ENCODE measurements at regions not wholly inside any gene's neighbourhood (a gene's known extent, or its start where the extent isn't known, plus 50 kb on each side); places are given as distances from the start of the nearest gene placed in this dataset.

- intact Hi-C loops (cut with micrococcal nuclease): no loop called here
- Mint-ChIP-seq H3K27ac (ENCODE audit: low read depth, unreplicated experiment) (no peak overlapping the region), H3K36me3 (ENCODE audit: insufficient read depth, unreplicated experiment) (peaks cover 6% of the 10 kb centered on the region), H3K27me3 (ENCODE audit: insufficient read depth, unreplicated experiment) (no peaks in the 10 kb centered on the region), H3K4me1 (ENCODE audit: insufficient read depth, unreplicated experiment) (peaks cover 5% of the 10 kb centered on the region), H3K4me3 (ENCODE audit: unreplicated experiment) (no peak overlapping the region), H3K9me3 (ENCODE audit: unreplicated experiment) (peaks cover 17% of the 10 kb centered on the region)
- BruUV-seq (replicated peaks): no TSS peak
- CTCF ChIA-PET: no interaction called here
- POLR2A ChIA-PET: no interaction called here
- no peak for DNase-seq (ENCODE audit: unreplicated experiment)
- no peak for TF ChIP-seq CTCF (IDR thresholded peaks at IDR 0.05; ENCODE audit: unreplicated experiment)
Measured at GRCh38 chr2:111633189-111633588, 250.8 kb downstream of the ANAPC1 start.

- Mint-ChIP-seq H3K27me3 (ENCODE audit: insufficient read depth, unreplicated experiment) (no peaks in the 10 kb centered on the region), H3K4me3 (ENCODE audit: unreplicated experiment) (no peak overlapping the region), H3K27ac (ENCODE audit: low read depth, unreplicated experiment) (no peak overlapping the region), H3K9me3 (ENCODE audit: unreplicated experiment) (peaks cover 17% of the 10 kb centered on the region), H3K36me3 (ENCODE audit: insufficient read depth, unreplicated experiment) (peaks cover 6% of the 10 kb centered on the region), H3K4me1 (ENCODE audit: insufficient read depth, unreplicated experiment) (peaks cover 5% of the 10 kb centered on the region)
- ChIA-PET CTCF (no interaction called here), POLR2A (no interaction called here)
- DNase-seq (ENCODE audit: unreplicated experiment): no peak
- no peak for TF ChIP-seq CTCF (IDR thresholded peaks at IDR 0.05; ENCODE audit: unreplicated experiment)
- intact Hi-C loops (cut with micrococcal nuclease): no loop called here
- BruUV-seq (replicated peaks): no TSS peak
Measured at GRCh38 chr2:111633643-111634042, 250.3 kb downstream of the ANAPC1 start.

GRCh38 chr2:111634050-111634794, 249.8 kb downstream of the ANAPC1 start:
- intact Hi-C loops (cut with micrococcal nuclease): no loop called here
- H3K36me3 Mint-ChIP-seq (ENCODE audit: insufficient read depth, unreplicated experiment): peaks cover 6% of the 10 kb centered on the region
- no peak for DNase-seq (ENCODE audit: unreplicated experiment)
- TF ChIP-seq CTCF (IDR thresholded peaks at IDR 0.05; ENCODE audit: unreplicated experiment): no peak
- H3K4me1 Mint-ChIP-seq (ENCODE audit: insufficient read depth, unreplicated experiment): peaks cover 5% of the 10 kb centered on the region
- H3K27me3 Mint-ChIP-seq (ENCODE audit: insufficient read depth, unreplicated experiment): no peaks in the 10 kb centered on the region
- BruUV-seq (replicated peaks): no TSS peak
- ChIA-PET CTCF (no interaction called here), POLR2A (interaction anchor here (1.2 kb wide), 1 partner anchor 9 kb away, joined by 4 read pairs; no protein-coding TSS in a partner anchor)
- no peak overlapping the region for H3K27ac Mint-ChIP-seq (ENCODE audit: low read depth, unreplicated experiment)
- no peak overlapping the region for H3K4me3 Mint-ChIP-seq (ENCODE audit: unreplicated experiment)
- peaks cover 17% of the 10 kb centered on the region for H3K9me3 Mint-ChIP-seq (ENCODE audit: unreplicated experiment)

GRCh38 chr2:111634995-111635538, 248.9 kb downstream of the ANAPC1 start:
- CTCF ChIA-PET: no interaction called here
- intact Hi-C loops (cut with micrococcal nuclease): no loop called here
- no peak overlapping the region for H3K4me3 Mint-ChIP-seq (ENCODE audit: unreplicated experiment)
- H3K4me1 Mint-ChIP-seq (ENCODE audit: insufficient read depth, unreplicated experiment): peaks cover 5% of the 10 kb centered on the region
- no peak overlapping the region for H3K27ac Mint-ChIP-seq (ENCODE audit: low read depth, unreplicated experiment)
- DNase-seq (ENCODE audit: unreplicated experiment): no peak
- TF ChIP-seq CTCF (IDR thresholded peaks at IDR 0.05; ENCODE audit: unreplicated experiment): no peak
- peaks cover 3% of the 10 kb centered on the region for H3K36me3 Mint-ChIP-seq (ENCODE audit: insufficient read depth, unreplicated experiment)
- H3K9me3 Mint-ChIP-seq (ENCODE audit: unreplicated experiment): peaks cover 21% of the 10 kb centered on the region
- H3K27me3 Mint-ChIP-seq (ENCODE audit: insufficient read depth, unreplicated experiment): no peaks in the 10 kb centered on the region
- POLR2A ChIA-PET: interaction anchor here (1.2 kb wide), 1 partner anchor 10 kb away, joined by 4 read pairs; no protein-coding TSS in a partner anchor
- BruUV-seq (replicated peaks): no TSS peak

All from MCF 10A (cell line).